Parathyroid adenoma (tissue), 2 donors: ENCODE measurements at regions not wholly inside any gene's neighbourhood (a gene's known extent, or its start where the extent isn't known, plus 50 kb on each side); places are given as distances from the start of the nearest gene placed in this dataset.
A peak's percentile ranks its signal among the peaks of the same experiment; 100 is the strongest.
"Not testable (repeated sequence)": the region's sequence is repeated elsewhere in the genome, so short reads cannot be mapped to it uniquely, and the experiment has no call there.

Experiments used
- H2AFZ ChIP-seq: fragments of 300-600 bp; sonication (generic); one replicate; pipeline ENCODE4 v1.7.0; 2017; ENCODE audit warnings: antibody characterized with exemption, mild to moderate bottlenecking
- H3K27ac ChIP-seq: fragments of 300-600 bp; sonication (generic); one replicate; pipeline ENCODE4 v1.7.0; 2017
- H3K27me3 ChIP-seq: fragments of 300-600 bp; sonication (generic); one replicate; pipeline ENCODE4 v1.7.0; 2017; ENCODE audit warnings: low read length; ENCODE audit not compliant: control insufficient read depth, insufficient read depth
- H3K36me3 ChIP-seq: fragments of 300-600 bp; sonication (generic); one replicate; pipeline ENCODE4 v1.7.0; 2017; ENCODE audit warnings: low read length; ENCODE audit not compliant: control insufficient read depth, insufficient read depth
- H3K4me1 ChIP-seq: fragments of 300-600 bp; sonication (generic); one replicate; pipeline ENCODE4 v1.7.0; 2017; ENCODE audit warnings: control low read depth
- H3K4me2 ChIP-seq: fragments of 300-600 bp; sonication (generic); one replicate; pipeline ENCODE4 v1.7.0; 2017; ENCODE audit warnings: low read length
- H3K4me3 ChIP-seq: fragments of 300-600 bp; sonication (generic); one replicate; pipeline ENCODE4 v1.7.0; 2017; ENCODE audit warnings: low read depth, low read length
- H3K79me2 ChIP-seq: fragments of 300-600 bp; sonication (generic); one replicate; pipeline ENCODE4 v1.7.0; 2017; ENCODE audit warnings: control low read depth
- H3K9ac ChIP-seq: fragments of 300-600 bp; sonication (generic); one replicate; pipeline ENCODE4 v1.7.0; 2017; ENCODE audit warnings: mild to moderate bottlenecking
- H3K9me3 ChIP-seq: fragments of 300-600 bp; sonication (generic); one replicate; pipeline ENCODE4 v1.7.0; 2017; ENCODE audit warnings: low read length; ENCODE audit not compliant: control insufficient read depth
- CTCF ChIP-seq: fragments of 300-600 bp; sonication (generic); IDR thresholded peaks from one replicate; pipeline ENCODE4 v1.7.0; 2017; ENCODE audit warnings: antibody characterized with exemption, mild to moderate bottlenecking
- donor health status: primary hyperparathyroidism.

DNA sequence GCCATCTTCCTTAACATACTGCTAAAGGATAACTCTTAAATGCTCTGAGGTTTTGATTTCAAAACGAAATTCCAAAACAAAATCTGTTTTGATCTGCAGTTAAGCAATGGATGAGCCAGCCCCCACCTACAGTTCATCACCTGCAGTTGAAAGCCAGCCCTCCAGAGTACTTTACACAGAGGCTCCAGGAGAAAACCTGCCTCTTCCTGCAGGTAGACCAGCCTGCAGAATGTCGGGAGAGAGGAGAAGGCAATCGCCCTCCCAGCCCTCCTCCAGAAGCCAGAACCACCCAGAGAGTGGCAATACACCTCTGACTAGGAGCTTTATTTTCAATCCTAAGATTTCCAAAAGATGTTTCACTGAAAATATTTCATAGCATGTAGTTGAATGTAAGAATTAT, 798.1 kb downstream of the GATA3 start:
- no peak for TF ChIP-seq CTCF
- no peak overlapping the region for H3K9ac ChIP-seq

GRCh38 chr10:8853048-8853447, 798.6 kb downstream of the GATA3 start:
- no peaks in the 10 kb centered on the region for H3K27me3 ChIP-seq
- H3K4me3 ChIP-seq, result no peak overlapping the region
- no peak overlapping the region for H3K9ac ChIP-seq
- H2AFZ ChIP-seq, result no peak overlapping the region
- H3K9me3 ChIP-seq, result no peaks in the 10 kb centered on the region
- TF ChIP-seq CTCF, result no peak
- no peak overlapping the region for H3K4me2 ChIP-seq
- no peaks in the 10 kb centered on the region for H3K36me3 ChIP-seq
- no peak overlapping the region for H3K27ac ChIP-seq
- no peaks in the 10 kb centered on the region for H3K4me1 ChIP-seq
- H3K79me2 ChIP-seq, result no peaks in the 10 kb centered on the region

More for the DNA sequence above, 798.1 kb downstream of the GATA3 start:
- Histone ChIP-seq H3K4me1 (no peaks in the 10 kb centered on the region), H3K27me3 (no peaks in the 10 kb centered on the region), H3K9me3 (no peaks in the 10 kb centered on the region), H3K27ac (no peak overlapping the region), H2AFZ (no peak overlapping the region), H3K79me2 (no peaks in the 10 kb centered on the region), H3K36me3 (no peaks in the 10 kb centered on the region), H3K4me2 (no peak overlapping the region), H3K4me3 (no peak overlapping the region)

GRCh38 chr10:8868924-8869323, 814.4 kb downstream of the GATA3 start:
- not testable (repeated sequence) for H3K27me3 ChIP-seq, H3K79me2 ChIP-seq, H3K4me2 ChIP-seq, H3K4me1 ChIP-seq, H3K36me3 ChIP-seq, H3K9ac ChIP-seq, H2AFZ ChIP-seq, H3K9me3 ChIP-seq, H3K27ac ChIP-seq, H3K4me3 ChIP-seq

DNA sequence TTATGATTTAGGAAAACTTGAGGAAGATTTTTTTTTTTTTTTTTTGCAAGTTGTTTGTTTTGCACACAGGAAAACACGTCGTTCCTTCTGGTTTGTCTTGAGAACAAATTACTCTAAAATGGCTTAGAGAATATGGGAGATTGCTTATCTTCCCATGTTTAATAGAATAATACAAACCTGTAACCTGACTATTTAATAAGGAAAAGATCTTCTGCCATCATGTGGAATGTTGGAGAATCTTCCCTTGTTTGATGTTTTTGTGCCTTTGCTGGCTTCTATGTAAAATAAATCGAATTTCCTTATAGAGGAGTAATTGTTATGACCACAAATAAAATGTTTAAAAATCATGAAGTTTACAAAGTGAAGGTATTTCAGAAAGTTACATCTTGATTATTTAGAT, 818.8 kb downstream of the GATA3 start:
- Histone ChIP-seq H3K79me2 (no peaks in the 10 kb centered on the region), H2AFZ (no peak overlapping the region), H3K4me1 (no peaks in the 10 kb centered on the region), H3K27me3 (no peaks in the 10 kb centered on the region), H3K36me3 (no peaks in the 10 kb centered on the region), H3K4me3 (no peak overlapping the region), H3K9ac (no peak overlapping the region), H3K4me2 (no peak overlapping the region), H3K27ac (no peak overlapping the region), H3K9me3 (no peaks in the 10 kb centered on the region)
- peak; percentile 23 for TF ChIP-seq CTCF

DNA sequence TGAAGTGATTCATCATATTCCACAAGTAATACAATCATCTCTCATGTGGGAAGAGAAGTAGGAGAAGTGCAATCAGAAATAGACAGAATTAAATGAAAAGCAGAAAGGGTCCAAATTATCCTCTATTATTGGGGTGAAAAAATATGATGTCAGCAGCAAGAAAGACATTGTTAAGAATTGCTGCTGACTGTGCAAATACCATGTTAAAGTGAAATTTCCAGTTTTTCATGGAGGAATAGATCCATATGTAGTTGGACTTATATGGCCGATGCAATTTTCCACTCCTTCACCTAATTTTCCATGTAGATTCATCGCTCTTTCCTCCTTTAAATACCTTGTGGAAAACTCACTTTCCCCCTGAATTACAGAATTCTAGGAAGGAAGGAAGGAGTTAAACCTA, 819.8 kb downstream of the GATA3 start:
- Histone ChIP-seq H3K9me3 (no peaks in the 10 kb centered on the region), H3K79me2 (no peaks in the 10 kb centered on the region), H3K36me3 (no peaks in the 10 kb centered on the region), H3K9ac (no peak overlapping the region), H3K27ac (no peak overlapping the region), H2AFZ (no peak overlapping the region), H3K4me3 (no peak overlapping the region), H3K4me1 (no peaks in the 10 kb centered on the region), H3K27me3 (no peaks in the 10 kb centered on the region), H3K4me2 (no peak overlapping the region)
- TF ChIP-seq CTCF, result no peak
